ENCODE measurements at regions not wholly inside any gene's neighbourhood (a gene's known extent, or its start where the extent isn't known, plus 50 kb on each side); places are given as distances from the start of the nearest gene placed in this dataset.
A peak's percentile ranks its signal among the peaks of the same experiment; 100 is the strongest.

- no peak for DNase-seq (ENCODE audit: low spot score)
These were observed 1906.4 kb upstream of the PRR20A start for GRCh38 chr13:55234311-55234710.

GRCh38 chr13:55245005-55245644 lies 1895.6 kb upstream of the PRR20A start:
- DNase-seq (ENCODE audit: low spot score) = no peak

- DNase-seq (ENCODE audit: low spot score) = no peak
These were observed 1885.5 kb upstream of the PRR20A start for GRCh38 chr13:55255236-55255635.

- no peak for DNase-seq (ENCODE audit: low spot score)
These were observed 1877.7 kb upstream of the PRR20A start for GRCh38 chr13:55263045-55263444.

- DNase-seq (ENCODE audit: low spot score) = no peak
These were observed 1874.1 kb upstream of the PRR20A start for GRCh38 chr13:55266644-55267043.

- DNase-seq (ENCODE audit: low spot score) = no peak
These were observed 1842.5 kb upstream of the PRR20A start for GRCh38 chr13:55298201-55298600.

- no peak for DNase-seq (ENCODE audit: low spot score)
These were observed 1838.2 kb upstream of the PRR20A start for GRCh38 chr13:55302568-55302967.

GRCh38 chr13:55307909-55308308 lies 1832.8 kb upstream of the PRR20A start:
- DNase-seq (ENCODE audit: low spot score) = no peak

- DNase-seq (ENCODE audit: low spot score) = no peak
These were observed 1798.8 kb upstream of the PRR20A start for GRCh38 chr13:55341891-55342290.

- DNase-seq (ENCODE audit: low spot score) = no peak
These were observed 1795.5 kb upstream of the PRR20A start for GRCh38 chr13:55345224-55345623.

GRCh38 chr13:55347528-55347927 lies 1793.2 kb upstream of the PRR20A start:
- no peak for DNase-seq (ENCODE audit: low spot score)

- no peak for DNase-seq (ENCODE audit: low spot score)
These were observed 1781.7 kb upstream of the PRR20A start for GRCh38 chr13:55359067-55359466.

- DNase-seq (ENCODE audit: low spot score) = no peak
These were observed 1779.6 kb upstream of the PRR20A start for GRCh38 chr13:55361141-55361540.

GRCh38 chr13:55366676-55367075 lies 1774.0 kb upstream of the PRR20A start:
- no peak for DNase-seq (ENCODE audit: low spot score)

GRCh38 chr13:55394470-55394869 lies 1746.2 kb upstream of the PRR20A start:
- no peak for DNase-seq (ENCODE audit: low spot score)

GRCh38 chr13:55402870-55403269 lies 1737.8 kb upstream of the PRR20A start:
- no peak for DNase-seq (ENCODE audit: low spot score)

- no peak for DNase-seq (ENCODE audit: low spot score)
These were observed 1736.7 kb upstream of the PRR20A start for GRCh38 chr13:55403887-55404487.

- DNase-seq (ENCODE audit: low spot score) = no peak
These were observed 1730.1 kb upstream of the PRR20A start for GRCh38 chr13:55410398-55411330.

GRCh38 chr13:55418095-55418494 lies 1722.6 kb upstream of the PRR20A start:
- DNase-seq (ENCODE audit: low spot score) = no peak

- peak; percentile 35 for DNase-seq (ENCODE audit: low spot score)
These were observed 1707.9 kb upstream of the PRR20A start for GRCh38 chr13:55432814-55433213.

GRCh38 chr13:55437162-55437561 lies 1703.6 kb upstream of the PRR20A start:
- DNase-seq (ENCODE audit: low spot score) = no peak

- DNase-seq (ENCODE audit: low spot score) = no peak
These were observed 1701.3 kb upstream of the PRR20A start for GRCh38 chr13:55439450-55439849.
